ENCODE measurements at regions not wholly inside any gene's neighbourhood (a gene's known extent, or its start where the extent isn't known, plus 50 kb on each side); places are given as distances from the start of the nearest gene placed in this dataset.
"Not testable (repeated sequence)": the region's sequence is repeated elsewhere in the genome, so short reads cannot be mapped to it uniquely, and the experiment has no call there.

- TF ChIP-seq ZNF274 (IDR thresholded peaks at IDR 0.05; ENCODE audit: low read depth, low read length): no peak
- no peak overlapping the region for H3K4me3 ChIP-seq (ENCODE audit: low read length)
Measured at GRCh38 chrX:15072259-15072658, 197.6 kb downstream of the ASB9 start.

DNA sequence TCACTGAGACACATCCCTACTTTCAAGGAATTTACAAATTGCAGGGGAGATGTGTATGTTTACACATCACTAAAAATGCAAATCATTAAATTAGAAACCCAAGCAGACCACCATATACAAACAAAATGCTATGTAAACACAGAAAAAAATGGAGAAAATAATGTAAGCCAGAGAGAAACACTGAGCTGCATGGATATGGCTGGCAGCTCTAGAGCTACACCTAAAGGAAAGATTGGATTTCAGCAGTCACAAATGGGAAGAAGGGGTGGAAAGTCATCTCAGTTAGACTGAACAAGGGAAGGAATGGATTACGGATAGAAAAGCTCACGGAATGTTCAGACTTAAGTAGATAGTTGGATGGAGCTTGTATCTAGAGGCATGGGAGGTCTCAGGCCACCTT lies 186.3 kb downstream of the MOSPD2 start:
- H3K4me3 ChIP-seq (ENCODE audit: low read length): no peak overlapping the region
- TF ChIP-seq ZNF274 (IDR thresholded peaks at IDR 0.05; ENCODE audit: low read depth, low read length): no peak

GRCh38 chrX:15056044-15056443 lies 182.8 kb downstream of the MOSPD2 start:
- TF ChIP-seq ZNF274 (IDR thresholded peaks at IDR 0.05; ENCODE audit: low read depth, low read length): no peak
- no peak overlapping the region for H3K4me3 ChIP-seq (ENCODE audit: low read length)

DNA sequence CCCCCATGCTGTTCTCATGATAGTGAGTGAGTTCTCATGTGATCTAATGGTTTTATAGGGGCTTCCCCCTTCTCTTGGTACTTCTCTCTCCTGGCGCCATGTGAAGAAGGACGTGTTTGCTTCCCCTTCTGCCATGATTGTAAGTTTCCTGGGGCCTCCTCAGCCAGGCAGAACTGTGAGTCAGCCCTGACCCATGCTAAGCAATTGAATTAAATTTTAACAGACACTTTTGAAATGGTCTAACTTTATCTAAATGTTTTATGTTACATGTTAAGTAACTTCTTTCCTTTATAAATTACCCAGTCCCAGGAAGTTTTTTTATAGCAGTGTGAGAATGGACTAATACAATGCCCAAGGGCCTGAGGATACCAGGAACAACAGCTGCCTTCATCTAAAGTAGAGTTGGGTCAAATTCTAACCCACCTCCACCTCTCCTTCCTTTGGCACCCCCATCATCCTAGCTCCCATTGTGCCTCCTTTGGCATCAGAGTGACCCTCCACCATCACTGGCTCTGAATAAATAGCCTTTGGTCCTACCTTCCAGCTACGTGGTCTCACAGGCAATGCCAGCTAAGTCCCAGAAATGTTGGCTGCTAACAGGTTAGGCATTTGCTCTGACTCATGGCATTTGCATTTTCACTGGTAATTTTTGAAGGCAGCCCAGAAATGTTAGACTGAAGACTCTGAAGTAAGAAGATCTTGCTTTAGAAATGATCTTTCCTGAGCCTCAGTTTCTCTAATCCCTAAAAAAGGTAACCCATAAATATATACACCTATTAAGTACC lies 182.1 kb downstream of the MOSPD2 start:
- H3K4me3 ChIP-seq (ENCODE audit: low read length): no peak overlapping the region
- no peak for TF ChIP-seq ZNF274 (IDR thresholded peaks at IDR 0.05; ENCODE audit: low read depth, low read length)

GRCh38 chrX:15050395-15050794 lies 177.2 kb downstream of the MOSPD2 start:
- no peak overlapping the region for H3K4me3 ChIP-seq (ENCODE audit: low read length)
- no peak for TF ChIP-seq ZNF274 (IDR thresholded peaks at IDR 0.05; ENCODE audit: low read depth, low read length)

DNA sequence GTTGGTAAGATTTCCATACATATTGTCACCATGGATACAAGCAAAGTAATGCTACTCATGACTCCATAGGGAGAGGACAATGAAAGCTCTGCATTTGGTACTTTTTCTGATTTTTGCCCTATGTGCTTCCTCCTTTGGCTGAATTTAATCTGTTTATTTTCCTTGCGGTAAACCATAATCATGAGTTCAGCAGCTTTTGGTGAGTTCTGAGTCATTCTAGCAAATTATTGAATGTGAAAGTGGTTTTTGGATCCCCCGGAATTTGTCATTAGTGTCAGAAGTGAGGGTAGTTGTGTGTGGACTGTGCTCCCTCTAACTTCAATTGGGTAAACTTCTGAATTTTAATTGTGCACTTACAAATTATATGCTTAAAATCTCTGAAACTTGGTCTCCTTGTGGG lies 170.3 kb downstream of the MOSPD2 start:
- H3K4me3 ChIP-seq (ENCODE audit: low read length): no peak overlapping the region
- TF ChIP-seq ZNF274 (IDR thresholded peaks at IDR 0.05; ENCODE audit: low read depth, low read length): no peak

DNA sequence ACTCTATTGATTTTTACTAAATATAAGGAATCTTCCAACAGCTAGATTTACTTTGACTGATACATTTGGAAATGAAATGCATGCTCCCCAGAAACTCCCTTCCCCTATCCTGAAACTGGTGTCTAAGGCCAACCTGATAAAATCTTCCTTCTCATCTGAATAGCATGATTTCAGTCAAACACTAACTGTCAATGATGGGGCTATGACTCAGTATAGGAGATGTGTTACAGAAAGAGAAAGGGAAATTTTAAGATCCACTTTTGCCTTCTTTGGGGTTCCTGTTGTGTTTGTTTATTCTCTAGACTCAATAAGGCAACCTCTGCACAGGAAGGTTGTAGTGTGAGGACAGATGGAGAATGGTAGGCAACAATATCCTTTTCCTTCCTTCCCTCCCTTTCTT lies 160.7 kb downstream of the MOSPD2 start:
- no peak for TF ChIP-seq ZNF274 (IDR thresholded peaks at IDR 0.05; ENCODE audit: low read depth, low read length)
- H3K4me3 ChIP-seq (ENCODE audit: low read length): no peak overlapping the region

DNA sequence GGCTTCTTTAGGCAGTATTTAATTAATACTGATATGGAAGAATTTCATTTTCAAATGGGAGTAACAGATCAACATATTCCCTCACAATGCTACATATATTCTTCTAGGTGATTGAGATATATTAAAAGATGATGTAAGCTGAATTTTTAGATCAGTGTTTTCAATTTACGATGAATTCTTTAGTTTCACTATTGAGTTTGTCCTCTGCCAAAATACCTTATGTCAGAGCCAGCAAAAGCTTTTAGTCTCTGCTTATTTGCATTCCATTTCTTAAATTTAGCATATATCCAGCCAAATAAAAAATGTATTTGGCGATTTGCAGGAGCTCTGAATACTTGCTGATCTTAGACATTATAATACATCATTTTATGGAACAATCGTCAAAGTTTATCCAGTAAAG lies 144.3 kb downstream of the MOSPD2 start:
- no peak for TF ChIP-seq ZNF274 (IDR thresholded peaks at IDR 0.05; ENCODE audit: low read depth, low read length)

DNA sequence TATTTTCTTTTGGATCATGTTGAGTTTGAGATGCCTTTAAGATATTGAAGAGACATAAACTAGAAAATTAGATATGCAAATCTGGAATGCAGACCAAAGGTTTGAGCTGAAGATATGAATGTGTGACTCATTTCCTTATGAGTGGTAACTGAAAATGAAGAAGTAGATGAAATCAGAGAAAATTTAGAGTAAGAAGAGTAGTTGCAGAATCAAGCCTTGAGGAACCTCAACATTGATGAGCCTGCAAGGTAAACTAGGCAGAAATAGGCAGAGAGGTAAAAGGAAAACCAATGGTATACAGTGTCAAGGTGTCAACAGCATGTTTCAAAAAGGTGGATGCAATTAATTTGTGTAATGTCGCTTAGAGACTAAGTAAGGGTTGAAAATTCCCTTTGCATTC lies 142.8 kb downstream of the MOSPD2 start:
- H3K4me3 ChIP-seq (ENCODE audit: low read length): no peak overlapping the region
- no peak for TF ChIP-seq ZNF274 (IDR thresholded peaks at IDR 0.05; ENCODE audit: low read depth, low read length)

More for the DNA sequence above, 144.3 kb downstream of the MOSPD2 start:
- H3K4me3 ChIP-seq (ENCODE audit: low read length): no peak overlapping the region

DNA sequence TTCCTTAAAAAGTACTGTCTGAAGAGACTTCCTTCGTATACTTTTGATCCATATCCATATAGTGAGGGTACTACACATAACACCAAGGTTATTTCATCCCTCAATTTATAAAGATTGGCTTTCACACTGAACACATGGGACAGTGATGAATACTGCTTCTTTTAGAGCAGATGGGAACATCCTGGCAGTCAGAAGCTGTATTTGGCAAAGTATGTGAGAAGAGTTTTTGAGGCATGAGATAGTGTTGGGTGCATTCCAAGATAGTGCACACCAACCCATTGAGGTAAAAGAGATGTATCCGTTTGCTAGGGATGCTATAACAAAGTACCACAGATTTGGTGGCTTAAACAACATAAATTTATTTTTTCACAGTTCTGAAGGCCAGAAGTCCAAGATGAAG lies 141.1 kb downstream of the MOSPD2 start:
- no peak overlapping the region for H3K4me3 ChIP-seq (ENCODE audit: low read length)
- TF ChIP-seq ZNF274 (IDR thresholded peaks at IDR 0.05; ENCODE audit: low read depth, low read length): no peak

DNA sequence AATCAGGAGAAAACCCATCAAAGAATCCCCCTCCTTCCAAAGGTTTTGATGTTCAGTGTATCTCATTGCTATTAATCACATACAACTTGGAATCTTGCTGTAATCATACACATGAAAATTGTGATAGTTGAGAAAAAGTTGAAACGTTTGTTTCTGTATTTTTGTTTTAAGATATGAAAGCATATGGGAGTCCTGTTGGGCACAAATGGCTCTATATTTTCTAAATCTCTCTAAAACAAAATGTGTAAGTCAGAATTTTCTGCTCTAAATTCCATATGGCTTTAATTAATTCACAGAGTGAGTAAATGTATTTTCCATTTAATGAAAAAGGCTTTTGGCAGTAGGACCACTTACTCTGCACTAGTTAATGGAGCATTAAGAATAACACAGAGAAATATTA lies 140.2 kb downstream of the MOSPD2 start:
- H3K4me3 ChIP-seq (ENCODE audit: low read length): no peak overlapping the region
- TF ChIP-seq ZNF274 (IDR thresholded peaks at IDR 0.05; ENCODE audit: low read depth, low read length): no peak

- TF ChIP-seq ZNF274 (IDR thresholded peaks at IDR 0.05; ENCODE audit: low read depth, low read length): no peak
- no peak overlapping the region for H3K4me3 ChIP-seq (ENCODE audit: low read length)
Measured at GRCh38 chrX:14997271-14997670, 124.0 kb downstream of the MOSPD2 start.

- H3K4me3 ChIP-seq (ENCODE audit: low read length): not testable (repeated sequence)
Measured at GRCh38 chrX:14984425-14984824, 111.2 kb downstream of the MOSPD2 start.

Data from GM08714 (cell line).